Activated CD4-positive, alpha-beta T cell treated with anti-CD3 and anti-CD28 coated beads, Interleukin-2, Interleukin-6, amounts not matched to agents 100 ng/mL and 50 ng/mL, durations not matched to agents 16 hours and 8 hours (primary cell): ENCODE measurements at regions not wholly inside any gene's neighbourhood (a gene's known extent, or its start where the extent isn't known, plus 50 kb on each side); places are given as distances from the start of the nearest gene placed in this dataset.
"Not testable (repeated sequence)": the region's sequence is repeated elsewhere in the genome, so short reads cannot be mapped to it uniquely, and the experiment has no call there.

Source experiments
- DNase-seq: peaks from one replicate; pipeline ENCODE4 v3.0.0-alpha.2; 2020

- no peak for DNase-seq
Observed at GRCh38 chr3:164458986-164459385, 619.3 kb downstream of the SI start.

GRCh38 chr3:164453714-164454113 is 624.6 kb downstream of the SI start:
- no peak for DNase-seq

GRCh38 chr3:164452707-164453106 is 625.6 kb downstream of the SI start:
- DNase-seq, result no peak

- DNase-seq, result no peak
Observed at GRCh38 chr3:164451072-164451910, 627.0 kb downstream of the SI start.

- DNase-seq, result no peak
Observed at GRCh38 chr3:164450276-164450905, 627.9 kb downstream of the SI start.

- DNase-seq, result no peak
Observed at GRCh38 chr3:164419220-164419619, 659.1 kb downstream of the SI start.

GRCh38 chr3:164418414-164418813 is 659.9 kb downstream of the SI start:
- DNase-seq, result no peak

GRCh38 chr3:164417955-164418354 is 660.3 kb downstream of the SI start:
- DNase-seq, result no peak

GRCh38 chr3:164416491-164417222 is 661.6 kb downstream of the SI start:
- DNase-seq, result no peak

GRCh38 chr3:164408326-164408725 is 670.0 kb downstream of the SI start:
- DNase-seq, result no peak

- no peak for DNase-seq
Observed at GRCh38 chr3:164407111-164407510, 671.2 kb downstream of the SI start.

GRCh38 chr3:164406281-164406680 is 672.0 kb downstream of the SI start:
- DNase-seq, result no peak

- DNase-seq, result no peak
Observed at GRCh38 chr3:164401923-164402322, 676.4 kb downstream of the SI start.

GRCh38 chr3:164401440-164401839 is 676.9 kb downstream of the SI start:
- not testable (repeated sequence) for DNase-seq

- DNase-seq, result no peak
Observed at GRCh38 chr3:164397462-164397861, 680.8 kb downstream of the SI start.

- DNase-seq, result no peak
Observed at GRCh38 chr3:164393171-164393570, 685.1 kb downstream of the SI start.

GRCh38 chr3:164390046-164390445 is 688.2 kb downstream of the SI start:
- DNase-seq, result no peak

- DNase-seq, result no peak
Observed at GRCh38 chr3:164387236-164387635, 691.1 kb downstream of the SI start.

GRCh38 chr3:164380156-164380555 is 698.1 kb downstream of the SI start:
- DNase-seq, result no peak

GRCh38 chr3:164377466-164377865 is 700.8 kb downstream of the SI start:
- DNase-seq, result no peak

GRCh38 chr3:164375995-164376394 is 702.3 kb downstream of the SI start:
- DNase-seq, result no peak

- no peak for DNase-seq
Observed at GRCh38 chr3:164375538-164375937, 702.8 kb downstream of the SI start.

- no peak for DNase-seq
Observed at GRCh38 chr3:164371681-164372080, 706.6 kb downstream of the SI start.

- DNase-seq, result no peak
Observed at GRCh38 chr3:164370970-164371369, 707.3 kb downstream of the SI start.
